CD4-positive, alpha-beta T cell treated with Interleukin-15 for 1 hour (primary cell): ENCODE measurements at regions not wholly inside any gene's neighbourhood (a gene's known extent, or its start where the extent isn't known, plus 50 kb on each side); places are given as distances from the start of the nearest gene placed in this dataset.

Experiments
- DNase-seq: peaks from one replicate; pipeline ENCODE4 v3.0.0-alpha.2; 2020

DNA sequence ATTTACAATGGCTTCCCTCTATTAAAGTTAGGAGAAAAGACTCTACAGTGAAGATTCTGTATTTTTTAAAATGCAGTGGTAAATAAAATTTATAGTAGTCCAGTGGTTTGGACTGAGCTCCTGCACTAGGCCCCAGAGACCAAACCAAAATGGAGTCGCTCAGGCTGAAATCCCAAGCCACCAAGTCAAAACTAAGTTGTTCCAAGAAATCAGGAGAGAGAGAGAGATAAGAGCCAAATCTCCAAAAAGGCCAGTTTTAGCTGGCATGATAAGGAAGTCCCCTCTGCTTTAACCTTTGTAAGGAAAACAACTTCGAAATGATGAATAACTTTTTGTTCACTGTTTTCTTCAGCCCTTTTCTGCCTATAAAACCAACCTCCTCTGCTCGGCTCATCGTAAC, 265.9 kb upstream of the KLF14 start:
- DNase-seq = no peak

GRCh38 chr7:131000389-131000788, 266.4 kb upstream of the KLF14 start:
- DNase-seq = no peak

- no peak for DNase-seq
Observed at GRCh38 chr7:131000873-131001272, 266.9 kb upstream of the KLF14 start.

DNA sequence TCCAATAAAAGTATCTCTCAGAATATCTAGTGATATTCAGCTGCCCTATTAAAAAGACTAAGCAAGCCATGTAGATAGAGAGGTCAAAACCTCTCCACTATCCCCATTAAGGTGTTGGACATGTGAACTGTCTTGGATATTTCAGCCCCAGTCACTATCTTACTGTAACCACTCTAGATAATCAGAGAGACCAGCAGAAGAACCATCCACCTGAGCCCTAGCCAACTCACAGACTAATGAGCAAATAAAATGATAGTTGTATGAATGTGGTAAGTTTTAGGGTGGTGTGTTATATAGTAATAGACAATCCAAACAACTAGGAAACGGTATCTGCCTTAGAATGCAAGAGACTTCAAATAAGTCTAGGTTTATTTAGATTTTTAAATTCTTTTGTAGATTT, 268.6 kb upstream of the KLF14 start:
- DNase-seq = no peak

DNA sequence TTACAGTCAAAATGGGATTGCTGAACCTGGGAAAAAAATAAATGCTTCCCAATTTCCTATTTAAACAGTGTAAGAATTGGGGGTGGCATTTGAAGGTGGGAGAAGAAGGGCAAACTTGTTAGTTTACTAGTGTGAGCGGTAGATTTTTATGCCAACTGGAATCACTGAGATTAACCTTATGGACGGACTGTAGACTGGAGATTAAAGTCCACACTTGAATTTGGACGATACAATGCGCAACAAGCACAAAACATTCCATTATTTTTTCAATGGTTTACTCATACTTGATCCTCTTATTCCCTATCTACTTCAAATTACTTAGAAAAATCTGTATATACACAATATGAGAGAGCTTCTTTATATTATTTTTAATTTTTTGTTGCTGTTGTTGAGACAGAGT, 269.6 kb upstream of the KLF14 start:
- DNase-seq = no peak

DNA sequence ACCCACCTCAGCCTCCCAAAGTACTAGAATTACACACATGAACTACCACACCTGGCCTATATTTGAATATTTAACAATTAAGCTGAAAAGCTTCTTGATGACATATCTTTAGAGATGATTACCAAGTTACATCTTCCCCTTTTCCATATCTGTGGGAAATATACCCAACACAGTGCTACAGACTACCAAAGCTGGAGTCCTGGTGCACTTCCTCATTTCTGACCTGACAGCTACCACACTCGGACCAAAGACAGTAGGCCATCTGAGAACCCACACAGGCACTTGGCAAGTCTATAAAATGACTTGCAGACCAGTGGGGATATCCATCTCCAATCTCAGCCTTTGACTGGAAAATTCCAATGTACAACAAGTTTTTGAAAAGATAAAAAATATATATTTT, 270.4 kb upstream of the KLF14 start:
- no peak for DNase-seq

GRCh38 chr7:131007439-131008330, 273.7 kb upstream of the KLF14 start:
- peak; percentile 56 for DNase-seq

- no peak for DNase-seq
Observed at GRCh38 chr7:131008840-131009711, 275.1 kb upstream of the KLF14 start.

DNA sequence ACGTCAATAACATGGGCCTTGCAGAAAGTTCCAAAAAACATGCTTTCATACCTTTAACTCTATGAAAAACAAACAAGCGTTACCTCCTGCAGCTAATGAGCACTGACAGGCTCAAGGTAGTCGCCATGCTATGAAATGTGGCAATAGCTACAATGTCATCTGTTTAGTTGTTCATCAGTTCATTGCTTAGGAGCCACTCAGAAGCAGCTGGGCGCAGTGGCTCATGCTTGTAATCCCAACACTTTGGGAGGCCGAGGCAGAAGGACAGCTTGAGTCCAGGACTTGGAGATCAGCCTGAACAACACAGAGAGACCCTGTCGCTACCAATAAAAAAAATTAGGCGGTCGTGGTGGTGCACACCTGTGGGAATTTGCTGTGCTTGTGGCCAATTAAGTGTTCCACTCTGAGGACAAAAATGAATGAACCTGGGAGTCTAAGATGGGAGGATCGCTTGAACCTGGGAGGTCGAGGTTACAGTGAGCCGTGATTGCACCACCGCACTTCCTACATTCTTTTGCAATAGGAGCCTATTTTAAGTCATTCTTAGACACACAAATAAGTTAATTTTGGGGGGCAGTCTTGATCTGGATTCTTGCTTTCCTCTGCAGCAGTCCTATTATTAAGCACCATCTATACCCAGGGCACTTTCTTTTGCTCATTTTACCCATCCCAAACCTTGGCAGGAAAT, 276.2 kb upstream of the KLF14 start:
- no peak for DNase-seq

- DNase-seq = no peak
Observed at GRCh38 chr7:131010717-131011431, 276.9 kb upstream of the KLF14 start.

GRCh38 chr7:131011432-131011742, 277.4 kb upstream of the KLF14 start:
- DNase-seq = no peak

DNA sequence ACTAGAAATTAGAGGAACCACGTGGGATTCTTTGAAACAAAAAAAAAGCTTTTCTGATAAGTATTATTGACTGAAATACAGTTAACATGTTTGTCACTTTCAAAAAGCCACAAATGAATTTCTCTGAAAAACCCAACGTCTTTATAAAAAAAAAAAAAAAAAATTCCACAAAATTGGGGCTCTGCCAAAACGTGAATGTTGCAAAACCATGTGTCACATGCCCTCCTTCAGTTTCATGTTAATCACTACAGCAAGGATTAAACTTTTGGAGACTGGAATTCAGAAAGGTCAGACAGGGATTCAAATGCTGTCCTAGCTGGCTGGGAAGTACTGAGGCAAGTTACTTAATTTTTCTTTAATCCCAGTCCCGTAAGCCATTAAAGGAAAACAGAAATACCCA, 278.0 kb upstream of the KLF14 start:
- DNase-seq = no peak

- DNase-seq = no peak
Observed at GRCh38 chr7:131012477-131013031, 278.5 kb upstream of the KLF14 start.

- DNase-seq = no peak
Observed at GRCh38 chr7:131013716-131014115, 279.7 kb upstream of the KLF14 start.

GRCh38 chr7:131014906-131015656, 281.1 kb upstream of the KLF14 start:
- DNase-seq = no peak

DNA sequence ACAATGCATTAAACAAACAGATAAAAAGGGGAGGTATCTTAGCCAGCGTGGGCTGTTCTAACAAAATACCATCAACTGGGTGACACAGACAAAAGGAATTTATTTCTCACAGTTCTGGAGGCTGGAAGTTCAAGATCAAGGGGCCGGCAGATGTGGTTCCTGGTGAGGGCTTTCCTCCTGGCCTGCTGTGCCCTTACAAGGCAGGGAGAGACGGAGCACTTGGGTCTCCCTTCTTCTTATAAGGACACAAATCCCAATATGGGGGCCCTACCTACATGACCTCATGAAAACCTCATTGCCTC, 281.6 kb upstream of the KLF14 start:
- DNase-seq = no peak

DNA sequence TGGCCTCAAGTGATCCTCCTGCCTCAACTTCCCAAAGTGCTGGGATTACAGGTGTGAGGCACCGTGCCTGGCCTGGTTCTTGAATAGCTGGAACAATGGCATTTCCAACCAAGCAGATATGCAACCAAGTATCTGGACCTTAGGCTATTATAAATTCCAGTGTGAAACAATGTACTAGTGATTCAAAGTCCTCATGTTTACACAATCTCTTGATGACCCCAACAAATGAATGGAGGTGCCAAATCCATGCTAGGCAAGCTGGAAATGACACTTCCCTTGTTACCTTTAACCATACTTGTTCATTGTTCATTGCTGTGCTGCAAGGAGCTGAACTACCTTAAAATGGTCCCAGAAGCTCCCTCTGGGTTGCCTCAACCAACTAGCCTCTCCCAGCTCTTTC, 282.2 kb upstream of the KLF14 start:
- no peak for DNase-seq

DNA sequence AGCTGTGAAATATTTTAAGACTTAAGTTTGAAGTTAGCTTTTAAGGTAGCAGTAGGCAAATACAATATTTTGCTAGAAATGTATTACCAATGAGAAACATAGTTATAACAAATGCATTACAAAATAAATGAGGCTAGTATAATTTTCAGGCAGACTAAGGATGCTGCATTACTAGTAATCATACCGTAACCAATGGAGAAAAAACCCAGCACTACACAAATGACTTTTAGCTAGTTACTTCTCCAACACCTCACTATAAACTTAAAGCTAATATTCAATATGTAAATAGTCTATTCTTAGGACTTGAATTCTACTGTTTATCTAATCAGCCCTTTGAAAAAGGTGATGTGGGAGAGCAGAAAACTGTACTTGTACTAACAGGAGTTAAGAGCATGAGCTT, 285.3 kb upstream of the KLF14 start:
- no peak for DNase-seq

GRCh38 chr7:131020759-131021261, 286.8 kb upstream of the KLF14 start:
- DNase-seq = no peak

- no peak for DNase-seq
Observed at GRCh38 chr7:131021460-131021859, 287.5 kb upstream of the KLF14 start.

GRCh38 chr7:131021902-131022301, 287.9 kb upstream of the KLF14 start:
- no peak for DNase-seq
